ENCODE measurements at regions not wholly inside any gene's neighbourhood (a gene's known extent, or its start where the extent isn't known, plus 50 kb on each side); places are given as distances from the start of the nearest gene placed in this dataset.

GRCh38 chr20:24802286-24802820 lies 146.7 kb upstream of the CST7 start:
- TF ChIP-seq CTCF (IDR thresholded peaks at IDR 0.05) (no peak), POLR2A (IDR thresholded peaks at IDR 0.05) (no peak)

Data from ovary (tissue), 3 donors.